IMR-90 (cell line): ENCODE measurements at regions not wholly inside any gene's neighbourhood (a gene's known extent, or its start where the extent isn't known, plus 50 kb on each side); places are given as distances from the start of the nearest gene placed in this dataset.

Experiments used
- ATAC-seq: fragments of 200-7000 bp; cut with Tn5 transposase; 2 replicates; pipeline ENCODE4 v1.9.1; 2020; ENCODE audit warnings: low read depth, mild to moderate bottlenecking, moderate library complexity
- BruUV-seq: library from RNA; stranded (reverse); fragments of 400-500 nt; replicated peaks from 2 replicates; lab custom pipeline; 2021; lab: Mats Ljungman, UMichigan
- CTCF ChIA-PET: fragments of 300-600 bp; formaldehyde crosslinking; extraction: SDS; loops from one replicate; lab custom pipeline; 2021; ENCODE audit warnings: antibody characterized with exemption; lab: Yijun Ruan, JAX
- POLR2A ChIA-PET: fragments of 300-600 bp; sonication (Branson Sonifier 250); formaldehyde crosslinking; loops from one replicate; lab custom pipeline; 2022; ENCODE audit warnings: antibody characterized with exemption; ENCODE audit not compliant: unreplicated experiment; lab: Charles Lee
- DNase-seq: peaks from one replicate; pipeline ENCODE4 v3.0.0; 2013
- H2AFZ ChIP-seq: replicated peaks from 2 replicates; pipeline ENCODE3; 2013; ENCODE audit warnings: low read length, mild to moderate bottlenecking; ENCODE audit not compliant: poor library complexity
- H2AK5ac ChIP-seq: 2 replicates; pipeline ENCODE4 v1.6.1; 2013; ENCODE audit warnings: low read depth, low read length, inconsistent platforms
- H2AK9ac ChIP-seq: replicated peaks from 2 replicates; pipeline ENCODE3; 2013; ENCODE audit warnings: mild to moderate bottlenecking, low read depth, low read length, moderate library complexity; ENCODE audit not compliant: poor library complexity
- H2BK120ac ChIP-seq: 2 replicates; pipeline ENCODE4 v1.6.1; 2013; ENCODE audit warnings: low read depth, low read length, inconsistent platforms
- H2BK15ac ChIP-seq: 3 replicates; pipeline ENCODE4 v1.6.1; 2013; ENCODE audit warnings: low read depth, low read length, inconsistent platforms
- H2BK20ac ChIP-seq: 2 replicates; pipeline ENCODE4 v1.6.1; 2013; ENCODE audit warnings: low read depth, mild to moderate bottlenecking, inconsistent platforms, low read length, moderate library complexity
- H2BK5ac ChIP-seq: 2 replicates; pipeline ENCODE4 v1.6.1; 2013; ENCODE audit warnings: mild to moderate bottlenecking, low read depth, low read length, inconsistent platforms; ENCODE audit not compliant: poor library complexity, severe bottlenecking
- H3K14ac ChIP-seq: replicated peaks from 2 replicates; pipeline ENCODE4 v1.6.1; 2013; ENCODE audit warnings: low read depth, low read length, inconsistent platforms
- H3K18ac ChIP-seq: 2 replicates; pipeline ENCODE4 v1.6.1; 2013; ENCODE audit warnings: low read depth, low read length, control low read depth
- H3K23ac ChIP-seq: 2 replicates; pipeline ENCODE4 v1.6.1; 2013; ENCODE audit warnings: low read depth, low read length, inconsistent platforms
- H3K27ac ChIP-seq: 2 replicates; pipeline ENCODE4 v1.5.1; 2013; ENCODE audit warnings: mild to moderate bottlenecking, control low read depth, low read length; ENCODE audit not compliant: insufficient read depth
- H3K27me3 ChIP-seq: 2 replicates; pipeline ENCODE4 v1.6.1; 2013; ENCODE audit warnings: low read length; ENCODE audit not compliant: control insufficient read depth, insufficient read depth
- H3K36me3 ChIP-seq: 2 replicates; pipeline ENCODE4 v1.6.1; 2013; ENCODE audit warnings: low read length, mixed read lengths; ENCODE audit not compliant: control insufficient read depth, insufficient read depth
- H3K4ac ChIP-seq: 2 replicates; pipeline ENCODE4 v1.6.1; 2013; ENCODE audit warnings: low read depth, low read length, inconsistent platforms
- H3K4me1 ChIP-seq: 2 replicates; pipeline ENCODE4 v1.6.1; 2013; ENCODE audit warnings: low read length, mixed read lengths; ENCODE audit not compliant: control insufficient read depth, insufficient read depth
- H3K4me2 ChIP-seq: 2 replicates; pipeline ENCODE4 v1.6.1; 2013; ENCODE audit warnings: low read depth, mild to moderate bottlenecking, control low read depth, low read length, moderate library complexity
- H3K4me3 ChIP-seq: 2 replicates; pipeline ENCODE4 v1.5.1; 2013; ENCODE audit warnings: low read depth, mild to moderate bottlenecking, control low read depth, low read length, moderate library complexity; ENCODE audit not compliant: insufficient read depth
- H3K56ac ChIP-seq: 2 replicates; pipeline ENCODE4 v1.6.1; 2013; ENCODE audit warnings: low read length, inconsistent platforms; ENCODE audit not compliant: insufficient read depth; ENCODE audit errors: extremely low read depth
- H3K79me1 ChIP-seq, 2 experiments: 2 replicates each; pipeline ENCODE4 v1.6.1; 2013; ENCODE audit warnings: low read length in 2 of 2, inconsistent platforms in 1 of 2, low read depth in 1 of 2
- H3K9ac ChIP-seq: 2 replicates; pipeline ENCODE4 v1.6.1; 2013; ENCODE audit warnings: low read depth, low read length, control low read depth
- H3K9me1 ChIP-seq: 2 replicates; pipeline ENCODE4 v1.6.1; 2013; ENCODE audit warnings: low read length, inconsistent platforms; ENCODE audit not compliant: insufficient read depth
- H3K9me3 ChIP-seq: 2 replicates; pipeline ENCODE4 v1.6.1; 2013; ENCODE audit warnings: low read length; ENCODE audit not compliant: control insufficient read depth, insufficient read depth
- H4K20me1 ChIP-seq: 2 replicates; pipeline ENCODE4 v1.6.1; 2013; ENCODE audit warnings: low read length, inconsistent platforms; ENCODE audit not compliant: insufficient read depth
- H4K5ac ChIP-seq: 2 replicates; pipeline ENCODE4 v1.6.1; 2013; ENCODE audit warnings: mild to moderate bottlenecking, low read depth, low read length, control low read depth
- H4K8ac ChIP-seq, 2 experiments: 2 replicates each; pipeline ENCODE4 v1.6.1; 2013; ENCODE audit warnings: low read depth in 2 of 2, low read length in 2 of 2, control low read depth in 1 of 2, inconsistent platforms in 1 of 2
- H4K91ac ChIP-seq: 2 replicates; pipeline ENCODE4 v1.6.1; 2013; ENCODE audit warnings: low read depth, low read length, inconsistent platforms; ENCODE audit not compliant: insufficient read depth
- CEBPB ChIP-seq: IDR thresholded peaks from 2 replicates; pipeline ENCODE4 v1.6.1; 2012; ENCODE audit warnings: low read depth, low read length, improper control_type of control experiment
- MAZ ChIP-seq: IDR thresholded peaks from 2 replicates; pipeline ENCODE4 v1.6.1; 2012; ENCODE audit warnings: low read depth, mild to moderate bottlenecking, low read length, improper control_type of control experiment, moderate library complexity, borderline replicate concordance
- RFX5 ChIP-seq: IDR thresholded peaks from 2 replicates; pipeline ENCODE4 v1.8.0; 2012; ENCODE audit warnings: low read depth, mild to moderate bottlenecking, low read length, moderate library complexity
- WGBS, 2 experiments: methylation state at CpG; one replicate each; pipeline versions ENCODE4 v1.1.5 to v1.1.7; 2013; ENCODE audit warnings: missing lambda C conversion rate in 2 of 2; ENCODE audit not compliant: insufficient read length in 1 of 2; ENCODE audit errors: extremely low coverage in 2 of 2; 5-methylcytosine and 5-hydroxymethylcytosine counted together
- dilution Hi-C: fragments of 300-500 bp; cut with HindIII; formaldehyde crosslinking; loops from one replicate; pipeline ENCODE4 v1.14.3; 2018; ENCODE audit warnings: low sequenced_read_pairs; ENCODE audit not compliant: unreplicated experiment
- in situ Hi-C: fragments of 300-500 bp; cut with MboI; formaldehyde crosslinking; loops from 3 replicates; pipeline ENCODE4 v1.14.3; 2019; ENCODE audit warnings: low sequenced_read_pairs, inconsistent platforms, mixed read lengths
- intact Hi-C: fragments of 100-400 bp; cut with micrococcal nuclease; formaldehyde crosslinking; loops from 2 replicates; pipeline ENCODE4 v1.10.0; 2022

- TF ChIP-seq RFX5: no peak
Measured at GRCh38 chr3:110579840-110580550, 491.6 kb upstream of the NECTIN3 start (continued).

GRCh38 chr3:110583373-110583935 is 488.2 kb upstream of the NECTIN3 start:
- no CpG with 5 or more reads among the region's 3 CpGs for WGBS, 2 experiments
- Histone ChIP-seq H3K27ac (no peak overlapping the region), H3K9ac (no peak overlapping the region), H3K4me2 (no peak overlapping the region; the same call in 1 of the 2 replicates), H3K4me1 (peaks cover 12% of the 10 kb centered on the region; the same call in 1 of the 2 replicates), H3K14ac (peak overlapping the region; percentile 78), H3K18ac (peak overlapping the region; percentile 82; the same call in 1 of the 2 replicates), H4K8ac (peak overlapping the region; percentile 11 to 62; a peak in 3 of 4 replicates), H3K36me3 (no peaks in the 10 kb centered on the region), H2BK5ac (peak overlapping the region; percentile 70), H3K4ac (peak overlapping the region; percentile 69; the same call in 1 of the 2 replicates), H3K9me3 (no peaks in the 10 kb centered on the region), H2BK20ac (peak overlapping the region; percentile 86), H3K56ac (no peak overlapping the region), H3K23ac (peak overlapping the region; percentile 56), H2AFZ (no peak overlapping the region), H2BK15ac (peak overlapping the region; percentile 91), H3K79me1 (0 out of 4 replicates have a peak, but pooled peaks cover 0 to 4% of the 10 kb centered on the region in 2 experiments), H2BK120ac (peak overlapping the region; percentile 79), H4K91ac (peak overlapping the region; percentile 85), H4K5ac (peak overlapping the region; percentile 25; the same call in 1 of the 2 replicates), H3K27me3 (no peaks in the 10 kb centered on the region), H2AK9ac (no peak overlapping the region), H3K4me3 (no peak overlapping the region), H2AK5ac (peak overlapping the region; percentile 83; the same call in 1 of the 2 replicates), H4K20me1 (no peaks in the 10 kb centered on the region), H3K9me1 (0 out of 2 replicates have a peak, but pooled peaks cover 3% of the 10 kb centered on the region)
- intact Hi-C loops: no loop called here
- in situ Hi-C loops: no loop called here
- ATAC-seq (no peak; the same call in 1 of the 2 replicates), DNase-seq (peak; percentile 41)
- dilution Hi-C loops: no loop called here
- BruUV-seq: no TSS peak
- ChIA-PET POLR2A (no interaction called here), CTCF (interaction anchor here (0.6 kb wide), 3 partner anchors 175 to 1522 kb away, joined by 3 to 5 read pairs (median 3); no protein-coding TSS in a partner anchor)
- TF ChIP-seq MAZ: no peak
- TF ChIP-seq CEBPB: 0 out of 2 replicates have a peak, but pooled peaks have one; percentile 13
